Transverse colon (tissue), 4 donors: ENCODE measurements at regions not wholly inside any gene's neighbourhood (a gene's known extent, or its start where the extent isn't known, plus 50 kb on each side); places are given as distances from the start of the nearest gene placed in this dataset.

Experiments used
- DNase-seq: peaks from one replicate; pipeline ENCODE4 v3.0.0-alpha.2; 2019
- H3K27ac ChIP-seq, 4 donors: fragments of 200-600 bp; sonication (generic); 2 replicates each; pipeline ENCODE4 v1.5.1; 2016 to 2018; ENCODE audit warnings: inconsistent platforms in 4 of 4
- H3K27me3 ChIP-seq: fragments of 200-600 bp; sonication (generic); 2 replicates; pipeline ENCODE4 v1.5.1; 2017; ENCODE audit warnings: inconsistent platforms
- H3K36me3 ChIP-seq, 4 donors: fragments of 200-600 bp; sonication (generic); 2 replicates each; pipeline ENCODE4 v1.5.1; 2017 to 2019; ENCODE audit warnings: inconsistent platforms in 4 of 4
- H3K4me1 ChIP-seq, 4 donors: fragments of 200-600 bp; sonication (generic); 2 replicates each; pipeline ENCODE4 v1.5.1; 2017 to 2020; ENCODE audit warnings: inconsistent platforms in 4 of 4
- H3K4me3 ChIP-seq, 4 donors: fragments of 200-600 bp; sonication (generic); 1 replicate in 1 of 4; 2 replicates in 3 of 4; pipeline versions ENCODE4 v1.5.1 to v1.6.1; 2017 to 2019; ENCODE audit warnings: inconsistent platforms in 4 of 4
- H3K9me3 ChIP-seq, 2 donors: fragments of 200-600 bp; sonication (generic); 2 replicates each; pipeline ENCODE4 v1.5.1; 2017 to 2019; ENCODE audit warnings: inconsistent platforms in 2 of 2
- EP300 ChIP-seq: sonication (generic); formaldehyde crosslinking; IDR thresholded peaks from one replicate; pipeline ENCODE4 v1.6.1; 2017; ENCODE audit warnings: antibody characterized with exemption, low read depth
- POLR2A ChIP-seq: fragments of 450-650 bp; IDR thresholded peaks from one replicate; pipeline ENCODE4 v1.6.1; 2016; ENCODE audit warnings: antibody characterized with exemption, mild to moderate bottlenecking, moderate library complexity
- POLR2AphosphoS5 ChIP-seq, 3 donors: sonication (generic); formaldehyde crosslinking; IDR thresholded peaks; one replicate each; pipeline ENCODE4 v1.6.1; 2016; ENCODE audit warnings: antibody characterized with exemption in 3 of 3
- WGBS, 2 donors: methylation state at CpG; one replicate each; pipeline ENCODE4 v1.1.5; 2018; ENCODE audit warnings: low coverage in 1 of 2; 5-methylcytosine and 5-hydroxymethylcytosine counted together
- in situ Hi-C, 4 donors: fragments of 200-750 bp; cut with MboI; loops; one replicate each; pipeline versions ENCODE4 v1.15.0 to v1.15.1; 2017; ENCODE audit warnings: low sequenced_read_pairs in 3 of 4, low pct_ligation_motif_present in 1 of 4, low pct_unique_long_range_greater_than_20kb in 1 of 4
- intact Hi-C: fragments of 100-400 bp; cut with DNase I; formaldehyde crosslinking; loops from one replicate; pipeline ENCODE4 v1.15.1; 2023; ENCODE audit warnings: low total_unique reads
- TF ChIP-seq, protein P1 (sequence below), 5 experiments: fragments of 200-600 bp in 3 of 5; fragments of 450-650 bp in 2 of 5; sonication (generic) in 3 of 5; IDR thresholded peaks; 1 replicate in 2 of 5; 2 replicates in 3 of 5; pipeline ENCODE4 v1.5.1; 2016 to 2017; ENCODE audit warnings: antibody characterized with exemption in 5 of 5, inconsistent platforms in 3 of 5, mild to moderate bottlenecking in 2 of 5, moderate library complexity in 1 of 5

DNA sequence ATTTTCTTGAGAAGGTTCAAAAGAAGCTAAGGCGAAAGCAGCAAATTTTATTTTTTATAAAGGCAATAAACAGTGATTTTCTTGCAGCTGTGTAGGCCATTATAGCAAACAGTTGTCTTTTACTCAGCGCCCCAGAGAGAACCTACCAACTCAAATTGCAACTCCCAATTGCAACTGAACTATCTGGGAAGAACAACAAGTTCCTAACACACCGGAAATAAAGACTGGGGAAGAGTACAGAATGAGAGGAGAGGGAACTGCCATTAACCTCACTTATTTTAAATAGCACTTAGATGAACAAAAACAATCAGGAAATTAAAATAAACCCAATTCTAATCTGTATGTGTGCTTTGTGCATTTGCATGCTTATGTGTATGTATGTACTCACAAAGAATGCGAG, 171.1 kb downstream of the KCTD12 start:
- Histone ChIP-seq H3K9me3 (no peaks in the 10 kb centered on the region), H3K27ac (no peak overlapping the region), H3K27me3 (no peaks in the 10 kb centered on the region), H3K4me3 (no peak overlapping the region), H3K4me1 (peaks cover 0 to 13% (median 2%) of the 10 kb centered on the region in 4 donors), H3K36me3 (no peaks in the 10 kb centered on the region)
- no peak for TF ChIP-seq POLR2AphosphoS5 (IDR thresholded peaks at IDR 0.05)
- no peak for TF ChIP-seq POLR2A
- TF ChIP-seq, protein P1, sequence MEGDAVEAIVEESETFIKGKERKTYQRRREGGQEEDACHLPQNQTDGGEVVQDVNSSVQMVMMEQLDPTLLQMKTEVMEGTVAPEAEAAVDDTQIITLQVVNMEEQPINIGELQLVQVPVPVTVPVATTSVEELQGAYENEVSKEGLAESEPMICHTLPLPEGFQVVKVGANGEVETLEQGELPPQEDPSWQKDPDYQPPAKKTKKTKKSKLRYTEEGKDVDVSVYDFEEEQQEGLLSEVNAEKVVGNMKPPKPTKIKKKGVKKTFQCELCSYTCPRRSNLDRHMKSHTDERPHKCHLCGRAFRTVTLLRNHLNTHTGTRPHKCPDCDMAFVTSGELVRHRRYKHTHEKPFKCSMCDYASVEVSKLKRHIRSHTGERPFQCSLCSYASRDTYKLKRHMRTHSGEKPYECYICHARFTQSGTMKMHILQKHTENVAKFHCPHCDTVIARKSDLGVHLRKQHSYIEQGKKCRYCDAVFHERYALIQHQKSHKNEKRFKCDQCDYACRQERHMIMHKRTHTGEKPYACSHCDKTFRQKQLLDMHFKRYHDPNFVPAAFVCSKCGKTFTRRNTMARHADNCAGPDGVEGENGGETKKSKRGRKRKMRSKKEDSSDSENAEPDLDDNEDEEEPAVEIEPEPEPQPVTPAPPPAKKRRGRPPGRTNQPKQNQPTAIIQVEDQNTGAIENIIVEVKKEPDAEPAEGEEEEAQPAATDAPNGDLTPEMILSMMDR (IDR thresholded peaks at IDR 0.05), result no peak
- no peak for DNase-seq
- intact Hi-C loops, result no loop called here
- WGBS, 2 donors, result 86 to 88% methylated on average over 4 of the region's 4 CpGs
- in situ Hi-C loops, result no loop called here

DNA sequence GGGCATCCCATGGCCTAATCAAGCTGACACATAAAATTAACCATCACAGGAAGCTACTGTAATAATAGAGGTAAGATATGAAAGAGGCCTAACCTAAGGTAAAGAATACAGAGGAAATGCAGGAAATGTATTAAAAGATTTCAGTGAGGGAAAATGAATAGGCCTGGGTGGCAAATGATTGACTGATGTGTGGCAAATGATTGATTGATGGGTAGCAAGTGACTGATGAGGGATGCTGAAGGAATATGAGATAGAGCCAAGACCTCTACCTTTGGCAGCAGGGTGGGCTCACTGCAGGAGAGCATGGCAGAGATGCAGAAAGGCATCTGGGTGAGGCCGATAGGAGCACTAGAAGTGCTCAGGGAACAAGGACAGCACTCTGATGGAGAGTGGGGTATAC, 172.9 kb downstream of the KCTD12 start:
- peaks cover 0 to 13% (median 2%) of the 10 kb centered on the region in 4 donors for H3K4me1 ChIP-seq
- no peaks in the 10 kb centered on the region for H3K36me3 ChIP-seq
- WGBS, 2 donors, result 89% methylated on average over 1 of the region's 1 CpG; no CpG with 5 or more reads in 1 of the 2 donors
- intact Hi-C loops (no loop called here), in situ Hi-C loops (no loop called here)
- no peaks in the 10 kb centered on the region for H3K27me3 ChIP-seq
- no peaks in the 10 kb centered on the region for H3K9me3 ChIP-seq
- DNase-seq, result no peak
- no peak overlapping the region for H3K27ac ChIP-seq
- H3K4me3 ChIP-seq, result no peak overlapping the region
- TF ChIP-seq POLR2AphosphoS5 (IDR thresholded peaks at IDR 0.05) (no peak), POLR2A (no peak), EP300 (no peak)
- TF ChIP-seq, protein P1 (IDR thresholded peaks at IDR 0.05), result no peak

DNA sequence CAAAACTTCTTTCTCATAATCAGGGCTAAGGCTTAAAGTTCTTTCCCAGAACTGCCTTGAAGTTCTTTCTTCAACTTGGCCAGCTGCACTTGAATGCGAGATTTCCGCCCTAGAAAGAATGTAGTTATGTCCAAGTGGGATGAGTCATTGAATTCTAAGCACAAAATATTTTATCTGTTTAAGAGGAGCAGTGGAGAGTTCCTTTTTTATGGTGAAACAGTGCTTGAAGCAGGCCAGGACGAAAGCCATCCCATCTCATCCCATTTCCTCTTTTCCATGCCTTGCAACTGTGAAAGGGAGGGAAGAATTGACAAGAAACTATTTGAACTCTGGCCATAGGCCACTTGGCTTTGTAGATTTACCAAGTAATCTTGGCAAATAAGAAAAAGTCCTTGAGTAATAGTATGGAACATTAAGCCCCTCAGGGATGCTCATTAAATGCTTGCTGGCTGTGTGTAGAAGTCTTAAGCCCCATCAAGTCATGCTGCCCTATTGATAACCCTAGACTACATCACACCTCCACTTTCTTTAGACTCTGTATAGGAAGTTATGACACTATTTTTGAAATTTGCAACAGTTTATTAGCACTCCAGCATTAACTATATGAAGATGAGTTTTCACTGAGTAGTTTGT, 174.5 kb downstream of the KCTD12 start:
- no peaks in the 10 kb centered on the region for H3K36me3 ChIP-seq
- no peaks in the 10 kb centered on the region for H3K27me3 ChIP-seq
- peaks cover 0 to 13% (median 2%) of the 10 kb centered on the region in 4 donors for H3K4me1 ChIP-seq
- intact Hi-C loops (no loop called here), in situ Hi-C loops (no loop called here)
- no peaks in the 10 kb centered on the region for H3K9me3 ChIP-seq
- 44 to 71% methylated on average over 2 to 3 of the region's 3 CpGs for WGBS, 2 donors
- peak overlapping the region; percentile 53 to 70 (median 55) for H3K27ac ChIP-seq
- TF ChIP-seq EP300 (no peak), POLR2AphosphoS5 (IDR thresholded peaks at IDR 0.05) (peak; percentile 38 to 59 (median 57)), POLR2A (no peak)
- TF ChIP-seq, protein P1 (IDR thresholded peaks at IDR 0.05), result no peak
- H3K4me3 ChIP-seq, result no peak overlapping the region
- peak; percentile 10 for DNase-seq

DNA sequence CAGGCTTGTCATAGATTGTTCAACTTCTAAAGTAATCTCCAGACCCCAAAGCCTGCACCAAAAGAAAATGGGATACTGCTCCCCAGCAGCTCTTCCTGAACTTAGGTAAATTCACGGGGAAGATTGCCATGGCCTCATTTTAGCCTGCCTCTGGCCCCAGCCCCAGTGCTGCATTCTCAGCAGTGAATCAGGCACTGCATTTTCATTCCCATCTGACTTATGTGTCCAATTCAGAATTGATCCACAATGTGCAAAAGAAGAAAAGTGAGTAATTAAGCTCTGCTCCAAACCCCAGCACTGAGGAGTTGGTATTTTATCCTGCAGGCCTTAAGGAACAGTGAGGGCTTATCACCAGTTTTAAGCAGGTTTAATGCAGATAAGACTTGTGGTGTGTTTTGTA, 176.4 kb downstream of the KCTD12 start:
- in situ Hi-C loops, result no loop called here
- Histone ChIP-seq H3K36me3 (no peaks in the 10 kb centered on the region), H3K27ac (no peak overlapping the region), H3K27me3 (no peaks in the 10 kb centered on the region), H3K9me3 (no peaks in the 10 kb centered on the region), H3K4me1 (peaks cover 0 to 13% (median 2%) of the 10 kb centered on the region in 4 donors), H3K4me3 (no peak overlapping the region)
- WGBS, 2 donors, result 91% methylated on average over 1 of the region's 1 CpG; no CpG with 5 or more reads in 1 of the 2 donors
- intact Hi-C loops, result no loop called here
- no peak for DNase-seq
- no peak for TF ChIP-seq EP300
- no peak for TF ChIP-seq POLR2A
- no peak for TF ChIP-seq POLR2AphosphoS5 (IDR thresholded peaks at IDR 0.05)
- TF ChIP-seq, protein P1 (IDR thresholded peaks at IDR 0.05), result no peak
